HL-60 (cell line): ENCODE measurements at regions not wholly inside any gene's neighbourhood (a gene's known extent, or its start where the extent isn't known, plus 50 kb on each side); places are given as distances from the start of the nearest gene placed in this dataset.

ENCODE experiments used
- GABPA ChIP-seq: IDR thresholded peaks from 2 replicates; pipeline ENCODE4 v1.6.1; 2012; ENCODE audit warnings: low read depth
- POLR2AphosphoS5 ChIP-seq: IDR thresholded peaks from 2 replicates; pipeline ENCODE4 v1.6.1; 2012; ENCODE audit warnings: low read depth
- TF ChIP-seq, protein P1 (sequence below): IDR thresholded peaks from one replicate; pipeline ENCODE4 v1.5.1; 2011; ENCODE audit warnings: low read length, control low read depth, inconsistent platforms; ENCODE audit not compliant: insufficient read depth

GRCh38 chr11:115820026-115820425, 315.8 kb upstream of the CADM1 start:
- TF ChIP-seq, protein P1, sequence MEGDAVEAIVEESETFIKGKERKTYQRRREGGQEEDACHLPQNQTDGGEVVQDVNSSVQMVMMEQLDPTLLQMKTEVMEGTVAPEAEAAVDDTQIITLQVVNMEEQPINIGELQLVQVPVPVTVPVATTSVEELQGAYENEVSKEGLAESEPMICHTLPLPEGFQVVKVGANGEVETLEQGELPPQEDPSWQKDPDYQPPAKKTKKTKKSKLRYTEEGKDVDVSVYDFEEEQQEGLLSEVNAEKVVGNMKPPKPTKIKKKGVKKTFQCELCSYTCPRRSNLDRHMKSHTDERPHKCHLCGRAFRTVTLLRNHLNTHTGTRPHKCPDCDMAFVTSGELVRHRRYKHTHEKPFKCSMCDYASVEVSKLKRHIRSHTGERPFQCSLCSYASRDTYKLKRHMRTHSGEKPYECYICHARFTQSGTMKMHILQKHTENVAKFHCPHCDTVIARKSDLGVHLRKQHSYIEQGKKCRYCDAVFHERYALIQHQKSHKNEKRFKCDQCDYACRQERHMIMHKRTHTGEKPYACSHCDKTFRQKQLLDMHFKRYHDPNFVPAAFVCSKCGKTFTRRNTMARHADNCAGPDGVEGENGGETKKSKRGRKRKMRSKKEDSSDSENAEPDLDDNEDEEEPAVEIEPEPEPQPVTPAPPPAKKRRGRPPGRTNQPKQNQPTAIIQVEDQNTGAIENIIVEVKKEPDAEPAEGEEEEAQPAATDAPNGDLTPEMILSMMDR, result no peak
- TF ChIP-seq POLR2AphosphoS5 (no peak), GABPA (no peak)
